Neural cell (in vitro differentiated cells): ENCODE measurements at regions not wholly inside any gene's neighbourhood (a gene's known extent, or its start where the extent isn't known, plus 50 kb on each side); places are given as distances from the start of the nearest gene placed in this dataset.

ENCODE experiments used
- EZH2 ChIP-seq: fragments of 200-600, 300-800 bp; shearing (Covaris generic), sonication (generic); IDR thresholded peaks from 2 replicates; pipeline ENCODE4 v1.6.1; 2014; ENCODE audit warnings: antibody characterized with exemption, low read length, borderline replicate concordance, mild to moderate bottlenecking; ENCODE audit not compliant: insufficient read depth, poor library complexity, severe bottlenecking
- TF ChIP-seq, protein P1 (sequence below): fragments of 450-650 bp; IDR thresholded peaks from 2 replicates; pipeline ENCODE4 v1.5.1; 2014; ENCODE audit warnings: antibody characterized with exemption, mild to moderate bottlenecking, moderate library complexity; ENCODE audit not compliant: poor library complexity, severe bottlenecking

DNA sequence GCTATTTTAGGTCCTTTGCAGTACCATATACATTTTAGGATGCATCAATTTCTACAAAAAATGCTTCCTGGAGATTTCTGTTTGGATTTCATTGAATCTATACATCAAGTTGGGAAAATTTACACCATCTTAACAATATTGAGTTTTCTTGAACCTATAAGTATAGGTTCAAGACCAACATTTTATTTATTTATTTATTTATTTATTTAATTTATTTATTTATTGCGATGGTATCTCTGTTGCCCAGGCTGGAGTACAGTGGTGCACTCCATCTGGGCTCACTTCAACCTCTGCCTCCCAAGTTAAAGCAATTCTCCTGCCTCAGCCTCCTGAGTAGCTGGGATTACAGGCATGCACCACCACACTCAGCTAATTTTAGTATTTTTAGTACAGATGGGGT, 125.0 kb upstream of the HS3ST2 start:
- TF ChIP-seq, protein P1, sequence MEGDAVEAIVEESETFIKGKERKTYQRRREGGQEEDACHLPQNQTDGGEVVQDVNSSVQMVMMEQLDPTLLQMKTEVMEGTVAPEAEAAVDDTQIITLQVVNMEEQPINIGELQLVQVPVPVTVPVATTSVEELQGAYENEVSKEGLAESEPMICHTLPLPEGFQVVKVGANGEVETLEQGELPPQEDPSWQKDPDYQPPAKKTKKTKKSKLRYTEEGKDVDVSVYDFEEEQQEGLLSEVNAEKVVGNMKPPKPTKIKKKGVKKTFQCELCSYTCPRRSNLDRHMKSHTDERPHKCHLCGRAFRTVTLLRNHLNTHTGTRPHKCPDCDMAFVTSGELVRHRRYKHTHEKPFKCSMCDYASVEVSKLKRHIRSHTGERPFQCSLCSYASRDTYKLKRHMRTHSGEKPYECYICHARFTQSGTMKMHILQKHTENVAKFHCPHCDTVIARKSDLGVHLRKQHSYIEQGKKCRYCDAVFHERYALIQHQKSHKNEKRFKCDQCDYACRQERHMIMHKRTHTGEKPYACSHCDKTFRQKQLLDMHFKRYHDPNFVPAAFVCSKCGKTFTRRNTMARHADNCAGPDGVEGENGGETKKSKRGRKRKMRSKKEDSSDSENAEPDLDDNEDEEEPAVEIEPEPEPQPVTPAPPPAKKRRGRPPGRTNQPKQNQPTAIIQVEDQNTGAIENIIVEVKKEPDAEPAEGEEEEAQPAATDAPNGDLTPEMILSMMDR: no peak
- TF ChIP-seq EZH2: no peak
